Mesenchymal stem cell (in vitro differentiated cells and primary cell): ENCODE measurements at regions not wholly inside any gene's neighbourhood (a gene's known extent, or its start where the extent isn't known, plus 50 kb on each side); places are given as distances from the start of the nearest gene placed in this dataset.

Experiments used
- DNase-seq: peaks from one replicate; pipeline ENCODE4 v3.0.0-alpha.2; 2013
- H2AFZ ChIP-seq: one replicate; pipeline ENCODE4 v1.6.1; 2013; ENCODE audit warnings: low read depth, mild to moderate bottlenecking, control low read depth, inconsistent platforms, low read length, moderate library complexity
- H2AK5ac ChIP-seq: 2 replicates; pipeline ENCODE4 v1.6.1; 2013; ENCODE audit warnings: low read length, moderate library complexity, mild to moderate bottlenecking, inconsistent platforms; ENCODE audit not compliant: severe bottlenecking
- H2BK120ac ChIP-seq: one replicate; pipeline ENCODE4 v1.6.1; 2013; ENCODE audit warnings: low read depth, mild to moderate bottlenecking, inconsistent platforms, low read length, moderate library complexity
- H2BK12ac ChIP-seq, 2 experiments: one replicate each; pipeline ENCODE4 v1.6.1; 2013; ENCODE audit warnings: inconsistent platforms in 2 of 2, low read length in 2 of 2, mild to moderate bottlenecking in 2 of 2, moderate library complexity in 2 of 2, control low read depth in 1 of 2
- H2BK15ac ChIP-seq: one replicate; pipeline ENCODE4 v1.6.1; 2013; ENCODE audit warnings: mild to moderate bottlenecking, low read depth, inconsistent platforms; ENCODE audit not compliant: poor library complexity, severe bottlenecking
- H2BK5ac ChIP-seq: 2 replicates; pipeline ENCODE4 v1.6.1; 2013; ENCODE audit warnings: low read depth, mild to moderate bottlenecking, low read length, control low read depth, inconsistent platforms; ENCODE audit not compliant: poor library complexity, severe bottlenecking
- H3K14ac ChIP-seq, 2 experiments: one replicate each; pipeline ENCODE4 v1.6.1; 2013; ENCODE audit warnings: inconsistent platforms in 2 of 2, low read length in 2 of 2, control low read depth in 1 of 2, mild to moderate bottlenecking in 1 of 2, moderate library complexity in 1 of 2
- H3K18ac ChIP-seq, 2 experiments: one replicate each; pipeline ENCODE4 v1.6.1; 2013; ENCODE audit warnings: inconsistent platforms in 2 of 2, low read length in 2 of 2, control low read depth in 1 of 2, low read depth in 1 of 2, mild to moderate bottlenecking in 1 of 2
- H3K23ac ChIP-seq, 2 experiments: one replicate each; pipeline ENCODE4 v1.6.1; 2013; ENCODE audit warnings: inconsistent platforms in 2 of 2, low read length in 2 of 2, mild to moderate bottlenecking in 2 of 2, moderate library complexity in 2 of 2, control low read depth in 1 of 2
- H3K27ac ChIP-seq: 2 replicates; pipeline ENCODE4 v1.5.1; 2013; ENCODE audit warnings: mild to moderate bottlenecking, moderate library complexity, low read length, control low read depth, inconsistent platforms; ENCODE audit not compliant: poor library complexity, severe bottlenecking
- H3K27me3 ChIP-seq, 2 experiments: 2 replicates each; pipeline versions ENCODE4 v1.6.1 to v1.7.0; 2013; ENCODE audit warnings: low read length in 2 of 2, mild to moderate bottlenecking in 2 of 2, moderate library complexity in 2 of 2, control low read depth in 1 of 2, inconsistent platforms in 1 of 2; ENCODE audit not compliant: control insufficient read depth in 1 of 2, insufficient read depth in 1 of 2
- H3K36me3 ChIP-seq, 2 experiments: 2 replicates each; pipeline versions ENCODE4 v1.6.1 to v1.7.0; 2013; ENCODE audit warnings: low read length in 2 of 2, control low read depth in 1 of 2, inconsistent platforms in 1 of 2, low read depth in 1 of 2, mild to moderate bottlenecking in 1 of 2; ENCODE audit not compliant: insufficient read depth in 2 of 2, control insufficient read depth in 1 of 2
- H3K4ac ChIP-seq, 2 experiments: one replicate each; pipeline ENCODE4 v1.6.1; 2013; ENCODE audit warnings: inconsistent platforms in 2 of 2, low read length in 2 of 2, mild to moderate bottlenecking in 2 of 2, moderate library complexity in 2 of 2, control low read depth in 1 of 2, low read depth in 1 of 2
- H3K4me1 ChIP-seq: 2 replicates; pipeline ENCODE4 v1.6.1; 2013; ENCODE audit warnings: low read depth, low read length, control low read depth; ENCODE audit not compliant: control insufficient read depth, insufficient read depth
- H3K4me2 ChIP-seq: 2 replicates; pipeline ENCODE4 v1.6.1; 2013; ENCODE audit warnings: low read length, mild to moderate bottlenecking, inconsistent platforms; ENCODE audit not compliant: poor library complexity, severe bottlenecking
- H3K4me3 ChIP-seq, 2 experiments: 2 replicates each; pipeline versions ENCODE4 v1.5.1 to v1.7.0; 2013; ENCODE audit warnings: low read length in 2 of 2, mild to moderate bottlenecking in 2 of 2, control low read depth in 1 of 2, low read depth in 1 of 2; ENCODE audit not compliant: insufficient read depth in 1 of 2
- H3K79me1 ChIP-seq: replicated peaks from 2 replicates; pipeline ENCODE4 v1.6.1; 2013; ENCODE audit warnings: mild to moderate bottlenecking, control low read depth, low read length, inconsistent platforms; ENCODE audit not compliant: poor library complexity, severe bottlenecking
- H3K9ac ChIP-seq: 2 replicates; pipeline ENCODE4 v1.7.0; 2013; ENCODE audit warnings: mild to moderate bottlenecking, low read length, moderate library complexity
- H3K9me3 ChIP-seq: 2 replicates; pipeline ENCODE4 v1.7.0; 2013; ENCODE audit warnings: mild to moderate bottlenecking, low read length; ENCODE audit not compliant: control insufficient read depth
- H4K8ac ChIP-seq: one replicate; pipeline ENCODE4 v1.6.1; 2013; ENCODE audit warnings: inconsistent platforms, mild to moderate bottlenecking, low read length, moderate library complexity
- H4K91ac ChIP-seq: one replicate; pipeline ENCODE4 v1.6.1; 2013; ENCODE audit warnings: mild to moderate bottlenecking, low read length, inconsistent platforms
- WGBS: methylation state at CpG from one replicate; pipeline ENCODE4 v1.1.7; 2013; ENCODE audit warnings: mixed read lengths; 5-methylcytosine and 5-hydroxymethylcytosine counted together

- Histone ChIP-seq H3K4ac (no peak overlapping the region), H3K79me1 (no peaks in the 10 kb centered on the region), H3K14ac (no peak overlapping the region), H3K9ac (no peak overlapping the region), H2BK15ac (no peak overlapping the region), H2AFZ (no peak overlapping the region), H3K27ac (no peak overlapping the region), H3K36me3 (no peaks in the 10 kb centered on the region), H3K9me3 (no peaks in the 10 kb centered on the region), H4K8ac (no peak overlapping the region), H2BK120ac (no peak overlapping the region), H3K18ac (no peak overlapping the region), H4K91ac (no peak overlapping the region), H3K4me1 (no peaks in the 10 kb centered on the region), H3K4me2 (no peak overlapping the region), H2BK5ac (no peak overlapping the region), H3K27me3 (no peaks in the 10 kb centered on the region), H3K23ac (no peak overlapping the region), H3K4me3 (no peak overlapping the region), H2BK12ac (no peak overlapping the region), H2AK5ac (no peak overlapping the region)
- WGBS = 84% methylated on average over 4 of the region's 5 CpGs
- DNase-seq = no peak
Observed at GRCh38 chr3:132898141-132898540, 140.1 kb upstream of the TMEM108 start.

GRCh38 chr3:132892956-132893355 is 145.2 kb upstream of the TMEM108 start:
- H3K14ac ChIP-seq = no peak overlapping the region
- no peak overlapping the region for H4K91ac ChIP-seq
- no peak overlapping the region for H3K23ac ChIP-seq
- H2AK5ac ChIP-seq = no peak overlapping the region
- H3K27ac ChIP-seq = no peak overlapping the region
- no peak overlapping the region for H3K18ac ChIP-seq
- no peaks in the 10 kb centered on the region for H3K9me3 ChIP-seq
- H2AFZ ChIP-seq = no peak overlapping the region
- H2BK5ac ChIP-seq = no peak overlapping the region
- H2BK15ac ChIP-seq = no peak overlapping the region
- WGBS = 88% methylated on average over 3 of the region's 3 CpGs
- H4K8ac ChIP-seq = no peak overlapping the region
- no peak for DNase-seq
- no peak overlapping the region for H2BK12ac ChIP-seq
- no peaks in the 10 kb centered on the region for H3K4me1 ChIP-seq
- H3K36me3 ChIP-seq = no peaks in the 10 kb centered on the region
- H3K9ac ChIP-seq = no peak overlapping the region
- H3K4me3 ChIP-seq = no peak overlapping the region
- no peaks in the 10 kb centered on the region for H3K79me1 ChIP-seq
- H3K27me3 ChIP-seq = no peaks in the 10 kb centered on the region
- H3K4ac ChIP-seq = no peak overlapping the region
- no peak overlapping the region for H2BK120ac ChIP-seq
- H3K4me2 ChIP-seq = no peak overlapping the region

- Histone ChIP-seq H3K36me3 (no peaks in the 10 kb centered on the region), H3K4me2 (no peak overlapping the region), H4K91ac (no peak overlapping the region), H3K4ac (no peak overlapping the region), H3K9ac (no peak overlapping the region), H3K23ac (no peak overlapping the region), H3K27ac (no peak overlapping the region), H2BK5ac (no peak overlapping the region), H2AFZ (no peak overlapping the region), H2AK5ac (no peak overlapping the region), H3K9me3 (no peaks in the 10 kb centered on the region), H3K4me1 (peaks cover 3% of the 10 kb centered on the region), H4K8ac (no peak overlapping the region), H2BK120ac (no peak overlapping the region), H2BK12ac (no peak overlapping the region), H3K27me3 (no peaks in the 10 kb centered on the region), H3K18ac (no peak overlapping the region), H2BK15ac (no peak overlapping the region), H3K4me3 (no peak overlapping the region), H3K14ac (no peak overlapping the region), H3K79me1 (no peaks in the 10 kb centered on the region)
- WGBS = 47% methylated on average over 4 of the region's 5 CpGs
- no peak for DNase-seq
Observed at GRCh38 chr3:132881756-132882409, 156.3 kb upstream of the TMEM108 start.

GRCh38 chr3:132880986-132881385 is 157.2 kb upstream of the TMEM108 start:
- no peak overlapping the region for H3K23ac ChIP-seq
- no peak overlapping the region for H3K4ac ChIP-seq
- H3K79me1 ChIP-seq = no peaks in the 10 kb centered on the region
- WGBS = 75% methylated on average over 1 of the region's 1 CpG
- H2BK5ac ChIP-seq = no peak overlapping the region
- no peaks in the 10 kb centered on the region for H3K27me3 ChIP-seq
- H2BK12ac ChIP-seq = no peak overlapping the region
- no peaks in the 10 kb centered on the region for H3K9me3 ChIP-seq
- H2BK120ac ChIP-seq = no peak overlapping the region
- H2AFZ ChIP-seq = no peak overlapping the region
- no peak overlapping the region for H3K18ac ChIP-seq
- peaks cover 3% of the 10 kb centered on the region for H3K4me1 ChIP-seq
- H3K9ac ChIP-seq = no peak overlapping the region
- no peak overlapping the region for H2BK15ac ChIP-seq
- DNase-seq = no peak
- H3K4me3 ChIP-seq = no peak overlapping the region
- H4K91ac ChIP-seq = no peak overlapping the region
- H4K8ac ChIP-seq = no peak overlapping the region
- no peak overlapping the region for H2AK5ac ChIP-seq
- H3K4me2 ChIP-seq = no peak overlapping the region
- no peaks in the 10 kb centered on the region for H3K36me3 ChIP-seq
- H3K27ac ChIP-seq = no peak overlapping the region
- H3K14ac ChIP-seq = no peak overlapping the region
